Mesenchymal stem cell (in vitro differentiated cells and primary cell): ENCODE measurements at regions not wholly inside any gene's neighbourhood (a gene's known extent, or its start where the extent isn't known, plus 50 kb on each side); places are given as distances from the start of the nearest gene placed in this dataset.

ENCODE experiments used
- DNase-seq: peaks from one replicate; pipeline ENCODE4 v3.0.0-alpha.2; 2013
- H2AFZ ChIP-seq: one replicate; pipeline ENCODE4 v1.6.1; 2013; ENCODE audit warnings: low read depth, mild to moderate bottlenecking, control low read depth, inconsistent platforms, low read length, moderate library complexity
- H2AK5ac ChIP-seq: 2 replicates; pipeline ENCODE4 v1.6.1; 2013; ENCODE audit warnings: low read length, moderate library complexity, mild to moderate bottlenecking, inconsistent platforms; ENCODE audit not compliant: severe bottlenecking
- H2BK120ac ChIP-seq: one replicate; pipeline ENCODE4 v1.6.1; 2013; ENCODE audit warnings: low read depth, mild to moderate bottlenecking, inconsistent platforms, low read length, moderate library complexity
- H2BK12ac ChIP-seq, 2 experiments: one replicate each; pipeline ENCODE4 v1.6.1; 2013; ENCODE audit warnings: inconsistent platforms in 2 of 2, low read length in 2 of 2, mild to moderate bottlenecking in 2 of 2, moderate library complexity in 2 of 2, control low read depth in 1 of 2
- H2BK15ac ChIP-seq: one replicate; pipeline ENCODE4 v1.6.1; 2013; ENCODE audit warnings: mild to moderate bottlenecking, low read depth, inconsistent platforms; ENCODE audit not compliant: poor library complexity, severe bottlenecking
- H2BK5ac ChIP-seq: 2 replicates; pipeline ENCODE4 v1.6.1; 2013; ENCODE audit warnings: low read depth, mild to moderate bottlenecking, low read length, control low read depth, inconsistent platforms; ENCODE audit not compliant: poor library complexity, severe bottlenecking
- H3K14ac ChIP-seq, 2 experiments: one replicate each; pipeline ENCODE4 v1.6.1; 2013; ENCODE audit warnings: inconsistent platforms in 2 of 2, low read length in 2 of 2, control low read depth in 1 of 2, mild to moderate bottlenecking in 1 of 2, moderate library complexity in 1 of 2
- H3K18ac ChIP-seq, 2 experiments: one replicate each; pipeline ENCODE4 v1.6.1; 2013; ENCODE audit warnings: inconsistent platforms in 2 of 2, low read length in 2 of 2, control low read depth in 1 of 2, low read depth in 1 of 2, mild to moderate bottlenecking in 1 of 2
- H3K23ac ChIP-seq, 2 experiments: one replicate each; pipeline ENCODE4 v1.6.1; 2013; ENCODE audit warnings: inconsistent platforms in 2 of 2, low read length in 2 of 2, mild to moderate bottlenecking in 2 of 2, moderate library complexity in 2 of 2, control low read depth in 1 of 2
- H3K27ac ChIP-seq: 2 replicates; pipeline ENCODE4 v1.5.1; 2013; ENCODE audit warnings: mild to moderate bottlenecking, moderate library complexity, low read length, control low read depth, inconsistent platforms; ENCODE audit not compliant: poor library complexity, severe bottlenecking
- H3K27me3 ChIP-seq, 2 experiments: 2 replicates each; pipeline versions ENCODE4 v1.6.1 to v1.7.0; 2013; ENCODE audit warnings: low read length in 2 of 2, mild to moderate bottlenecking in 2 of 2, moderate library complexity in 2 of 2, control low read depth in 1 of 2, inconsistent platforms in 1 of 2; ENCODE audit not compliant: control insufficient read depth in 1 of 2, insufficient read depth in 1 of 2
- H3K36me3 ChIP-seq, 2 experiments: 2 replicates each; pipeline versions ENCODE4 v1.6.1 to v1.7.0; 2013; ENCODE audit warnings: low read length in 2 of 2, control low read depth in 1 of 2, inconsistent platforms in 1 of 2, low read depth in 1 of 2, mild to moderate bottlenecking in 1 of 2; ENCODE audit not compliant: insufficient read depth in 2 of 2, control insufficient read depth in 1 of 2
- H3K4ac ChIP-seq, 2 experiments: one replicate each; pipeline ENCODE4 v1.6.1; 2013; ENCODE audit warnings: inconsistent platforms in 2 of 2, low read length in 2 of 2, mild to moderate bottlenecking in 2 of 2, moderate library complexity in 2 of 2, control low read depth in 1 of 2, low read depth in 1 of 2
- H3K4me1 ChIP-seq: 2 replicates; pipeline ENCODE4 v1.6.1; 2013; ENCODE audit warnings: low read depth, low read length, control low read depth; ENCODE audit not compliant: control insufficient read depth, insufficient read depth
- H3K4me2 ChIP-seq: 2 replicates; pipeline ENCODE4 v1.6.1; 2013; ENCODE audit warnings: low read length, mild to moderate bottlenecking, inconsistent platforms; ENCODE audit not compliant: poor library complexity, severe bottlenecking
- H3K4me3 ChIP-seq, 2 experiments: 2 replicates each; pipeline versions ENCODE4 v1.5.1 to v1.7.0; 2013; ENCODE audit warnings: low read length in 2 of 2, mild to moderate bottlenecking in 2 of 2, control low read depth in 1 of 2, low read depth in 1 of 2; ENCODE audit not compliant: insufficient read depth in 1 of 2
- H3K79me1 ChIP-seq: replicated peaks from 2 replicates; pipeline ENCODE4 v1.6.1; 2013; ENCODE audit warnings: mild to moderate bottlenecking, control low read depth, low read length, inconsistent platforms; ENCODE audit not compliant: poor library complexity, severe bottlenecking
- H3K9ac ChIP-seq: 2 replicates; pipeline ENCODE4 v1.7.0; 2013; ENCODE audit warnings: mild to moderate bottlenecking, low read length, moderate library complexity
- H3K9me3 ChIP-seq: 2 replicates; pipeline ENCODE4 v1.7.0; 2013; ENCODE audit warnings: mild to moderate bottlenecking, low read length; ENCODE audit not compliant: control insufficient read depth
- H4K8ac ChIP-seq: one replicate; pipeline ENCODE4 v1.6.1; 2013; ENCODE audit warnings: inconsistent platforms, mild to moderate bottlenecking, low read length, moderate library complexity
- H4K91ac ChIP-seq: one replicate; pipeline ENCODE4 v1.6.1; 2013; ENCODE audit warnings: mild to moderate bottlenecking, low read length, inconsistent platforms
- WGBS: methylation state at CpG from one replicate; pipeline ENCODE4 v1.1.7; 2013; ENCODE audit warnings: mixed read lengths; 5-methylcytosine and 5-hydroxymethylcytosine counted together

- Histone ChIP-seq H3K36me3 (peaks cover 0 to 8% of the 10 kb centered on the region in 2 experiments), H4K8ac (no peak overlapping the region), H2AK5ac (no peak overlapping the region), H3K27ac (no peak overlapping the region), H2BK12ac (no peak overlapping the region), H4K91ac (no peak overlapping the region), H3K9me3 (no peaks in the 10 kb centered on the region), H2BK5ac (no peak overlapping the region), H3K4ac (no peak overlapping the region), H3K79me1 (no peaks in the 10 kb centered on the region), H3K14ac (no peak overlapping the region), H2AFZ (no peak overlapping the region), H3K23ac (no peak overlapping the region), H3K4me1 (no peaks in the 10 kb centered on the region), H3K18ac (peak overlapping the region in 1 of 2 experiments; percentile 28), H3K9ac (no peak overlapping the region), H3K4me3 (no peak overlapping the region), H2BK15ac (no peak overlapping the region), H2BK120ac (no peak overlapping the region), H3K27me3 (peaks cover 0 to 4% of the 10 kb centered on the region in 2 experiments), H3K4me2 (no peak overlapping the region)
- WGBS = 58% methylated on average over 3 of the region's 4 CpGs
- DNase-seq = peak; percentile 82
These were observed 133.8 kb upstream of the F3 start for GRCh38 chr1:94675373-94675772.

GRCh38 chr1:94674876-94675275 is 133.3 kb upstream of the F3 start:
- no CpG with 5 or more reads among the region's 1 CpG for WGBS
- no peaks in the 10 kb centered on the region for H3K79me1 ChIP-seq
- no peak overlapping the region for H3K4ac ChIP-seq
- H2BK12ac ChIP-seq = peak overlapping the region; percentile 14 to 85
- H3K27me3 ChIP-seq = peaks cover 0 to 4% of the 10 kb centered on the region in 2 experiments
- no peak overlapping the region for H2BK5ac ChIP-seq
- no peak overlapping the region for H2AFZ ChIP-seq
- H3K14ac ChIP-seq = no peak overlapping the region
- H3K27ac ChIP-seq = no peak overlapping the region
- no peak overlapping the region for H3K23ac ChIP-seq
- no peaks in the 10 kb centered on the region for H3K4me1 ChIP-seq
- H3K9me3 ChIP-seq = no peaks in the 10 kb centered on the region
- no peak overlapping the region for H4K91ac ChIP-seq
- H3K4me2 ChIP-seq = no peak overlapping the region
- H3K18ac ChIP-seq = peak overlapping the region in 1 of 2 experiments; percentile 28
- H3K4me3 ChIP-seq = no peak overlapping the region
- no peak overlapping the region for H3K9ac ChIP-seq
- H3K36me3 ChIP-seq = peaks cover 0 to 8% of the 10 kb centered on the region in 2 experiments
- no peak overlapping the region for H2AK5ac ChIP-seq
- no peak overlapping the region for H2BK15ac ChIP-seq
- DNase-seq = no peak
- H4K8ac ChIP-seq = no peak overlapping the region
- no peak overlapping the region for H2BK120ac ChIP-seq

DNA sequence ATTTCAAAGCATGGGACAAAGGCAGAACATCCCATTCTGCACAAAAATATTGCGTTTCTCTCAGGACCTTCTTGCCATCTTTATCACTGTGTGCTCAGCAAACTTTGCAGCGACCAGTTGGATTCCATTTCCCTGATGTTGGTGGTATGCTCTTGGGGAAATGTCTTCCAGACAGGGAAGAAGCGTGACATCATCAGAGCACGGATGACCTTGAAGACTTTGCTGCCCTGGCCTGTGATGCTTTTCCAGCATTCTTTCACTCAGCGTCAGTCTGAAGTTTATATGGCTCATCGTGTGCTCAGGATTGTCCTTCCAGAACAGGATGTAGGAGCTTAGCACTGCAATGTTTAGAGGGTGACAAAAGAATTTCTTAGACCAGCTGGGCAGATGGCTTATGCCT is 131.4 kb upstream of the F3 start:
- 8% methylated on average over 6 of the region's 6 CpGs for WGBS
- DNase-seq = peak; percentile 97
- H2BK12ac ChIP-seq = peak overlapping the region in 1 of 2 experiments; percentile 29
- H4K91ac ChIP-seq = no peak overlapping the region
- H3K18ac ChIP-seq = peak overlapping the region; percentile 46 to 70
- H3K9ac ChIP-seq = no peak overlapping the region
- H3K4ac ChIP-seq = no peak overlapping the region
- no peak overlapping the region for H2BK15ac ChIP-seq
- H3K4me1 ChIP-seq = no peaks in the 10 kb centered on the region
- H3K79me1 ChIP-seq = no peaks in the 10 kb centered on the region
- H3K14ac ChIP-seq = no peak overlapping the region
- no peak overlapping the region for H2BK5ac ChIP-seq
- H2BK120ac ChIP-seq = no peak overlapping the region
- H3K4me3 ChIP-seq = no peak overlapping the region
- H3K23ac ChIP-seq = no peak overlapping the region
- no peak overlapping the region for H3K4me2 ChIP-seq
- H3K36me3 ChIP-seq = peaks cover 0 to 8% of the 10 kb centered on the region in 2 experiments
- peak overlapping the region; percentile 7 for H4K8ac ChIP-seq
- no peak overlapping the region for H3K27ac ChIP-seq
- H3K9me3 ChIP-seq = no peaks in the 10 kb centered on the region
- no peak overlapping the region for H2AFZ ChIP-seq
- H3K27me3 ChIP-seq = peaks cover 0 to 4% of the 10 kb centered on the region in 2 experiments
- no peak overlapping the region for H2AK5ac ChIP-seq

- Histone ChIP-seq H3K27me3 (peaks cover 0 to 4% of the 10 kb centered on the region in 2 experiments), H2AFZ (no peak overlapping the region), H3K4me1 (no peaks in the 10 kb centered on the region), H3K4ac (peak overlapping the region; percentile 42 to 78), H3K79me1 (no peaks in the 10 kb centered on the region), H3K4me2 (no peak overlapping the region), H3K27ac (no peak overlapping the region), H4K8ac (peak overlapping the region; percentile 33), H3K9ac (no peak overlapping the region), H4K91ac (peak overlapping the region; percentile 85), H2BK120ac (peak overlapping the region; percentile 86), H3K9me3 (no peaks in the 10 kb centered on the region), H3K18ac (peak overlapping the region; percentile 50 to 86), H2BK15ac (peak overlapping the region; percentile 86), H3K36me3 (peaks cover 0 to 7% of the 10 kb centered on the region in 2 experiments), H2BK12ac (peak overlapping the region; percentile 85 to 95), H3K14ac (no peak overlapping the region), H3K23ac (peak overlapping the region in 1 of 2 experiments; percentile 37), H3K4me3 (no peak overlapping the region), H2BK5ac (no peak overlapping the region), H2AK5ac (no peak overlapping the region)
- DNase-seq = no peak
- WGBS = 96% methylated on average over 2 of the region's 2 CpGs
These were observed 130.4 kb upstream of the F3 start for GRCh38 chr1:94672001-94672400.
